Cardiac muscle cell (in vitro differentiated cells and primary cell): ENCODE measurements at regions not wholly inside any gene's neighbourhood (a gene's known extent, or its start where the extent isn't known, plus 50 kb on each side); places are given as distances from the start of the nearest gene placed in this dataset.

Source experiments
- DNase-seq, 2 donors: peaks; one replicate each; pipeline versions ENCODE4 v3.0.0 to v3.0.0-alpha.2; 2010 to 2017; ENCODE audit warnings: low read depth in 1 of 2, low spot score in 1 of 2
- H3K27ac ChIP-seq: fragments of 200-600 bp; sonication (generic); 2 replicates; pipeline ENCODE4 v1.5.1; 2016
- H3K27me3 ChIP-seq: fragments of 200-600 bp; sonication (generic); 2 replicates; pipeline ENCODE4 v1.6.0; 2016; ENCODE audit warnings: control low read depth
- H3K36me3 ChIP-seq: fragments of 200-600 bp; sonication (generic); 2 replicates; pipeline ENCODE4 v1.5.1; 2016; ENCODE audit warnings: control low read depth
- H3K4me1 ChIP-seq: fragments of 200-600 bp; sonication (generic); 2 replicates; pipeline ENCODE4 v1.8.1; 2017; ENCODE audit warnings: low read depth, mild to moderate bottlenecking, mixed run types
- H3K4me3 ChIP-seq: fragments of 200-600 bp; sonication (generic); 2 replicates; pipeline ENCODE4 v1.5.1; 2016; ENCODE audit warnings: mild to moderate bottlenecking
- H3K9me3 ChIP-seq: fragments of 200-600 bp; sonication (generic); 2 replicates; pipeline ENCODE4 v1.5.1; 2017; ENCODE audit warnings: low read depth, mild to moderate bottlenecking, control low read depth
- TF ChIP-seq, protein P1 (sequence below): IDR thresholded peaks from 2 replicates; pipeline ENCODE4 v1.5.1; 2012; ENCODE audit warnings: low read depth, mild to moderate bottlenecking, low read length

DNA sequence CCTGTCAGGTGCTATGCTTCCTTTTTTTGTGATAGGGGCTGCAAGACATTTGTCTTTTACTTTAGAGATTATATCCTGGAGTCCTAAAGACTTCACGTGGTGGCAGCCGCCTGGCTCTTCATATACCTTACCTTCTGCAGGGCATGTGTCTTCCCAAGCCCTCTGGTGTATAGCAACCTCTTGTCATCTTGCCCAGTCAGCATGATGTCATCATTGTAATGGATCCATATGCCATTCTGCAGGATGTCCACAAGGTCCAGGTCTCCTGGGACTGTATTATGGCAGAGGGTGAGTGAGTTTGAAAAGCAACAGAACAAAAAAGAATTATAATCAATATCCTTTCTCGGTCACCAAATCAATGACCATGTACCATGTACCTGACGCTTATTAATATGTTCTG lies 82.2 kb upstream of the SCOC start:
- no peaks in the 10 kb centered on the region for H3K9me3 ChIP-seq
- no peak overlapping the region for H3K4me3 ChIP-seq
- no peaks in the 10 kb centered on the region for H3K4me1 ChIP-seq
- no peaks in the 10 kb centered on the region for H3K27me3 ChIP-seq
- TF ChIP-seq, protein P1, sequence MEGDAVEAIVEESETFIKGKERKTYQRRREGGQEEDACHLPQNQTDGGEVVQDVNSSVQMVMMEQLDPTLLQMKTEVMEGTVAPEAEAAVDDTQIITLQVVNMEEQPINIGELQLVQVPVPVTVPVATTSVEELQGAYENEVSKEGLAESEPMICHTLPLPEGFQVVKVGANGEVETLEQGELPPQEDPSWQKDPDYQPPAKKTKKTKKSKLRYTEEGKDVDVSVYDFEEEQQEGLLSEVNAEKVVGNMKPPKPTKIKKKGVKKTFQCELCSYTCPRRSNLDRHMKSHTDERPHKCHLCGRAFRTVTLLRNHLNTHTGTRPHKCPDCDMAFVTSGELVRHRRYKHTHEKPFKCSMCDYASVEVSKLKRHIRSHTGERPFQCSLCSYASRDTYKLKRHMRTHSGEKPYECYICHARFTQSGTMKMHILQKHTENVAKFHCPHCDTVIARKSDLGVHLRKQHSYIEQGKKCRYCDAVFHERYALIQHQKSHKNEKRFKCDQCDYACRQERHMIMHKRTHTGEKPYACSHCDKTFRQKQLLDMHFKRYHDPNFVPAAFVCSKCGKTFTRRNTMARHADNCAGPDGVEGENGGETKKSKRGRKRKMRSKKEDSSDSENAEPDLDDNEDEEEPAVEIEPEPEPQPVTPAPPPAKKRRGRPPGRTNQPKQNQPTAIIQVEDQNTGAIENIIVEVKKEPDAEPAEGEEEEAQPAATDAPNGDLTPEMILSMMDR, result no peak
- no peak overlapping the region for H3K27ac ChIP-seq
- DNase-seq, result no peak
- H3K36me3 ChIP-seq, result no peaks in the 10 kb centered on the region

DNA sequence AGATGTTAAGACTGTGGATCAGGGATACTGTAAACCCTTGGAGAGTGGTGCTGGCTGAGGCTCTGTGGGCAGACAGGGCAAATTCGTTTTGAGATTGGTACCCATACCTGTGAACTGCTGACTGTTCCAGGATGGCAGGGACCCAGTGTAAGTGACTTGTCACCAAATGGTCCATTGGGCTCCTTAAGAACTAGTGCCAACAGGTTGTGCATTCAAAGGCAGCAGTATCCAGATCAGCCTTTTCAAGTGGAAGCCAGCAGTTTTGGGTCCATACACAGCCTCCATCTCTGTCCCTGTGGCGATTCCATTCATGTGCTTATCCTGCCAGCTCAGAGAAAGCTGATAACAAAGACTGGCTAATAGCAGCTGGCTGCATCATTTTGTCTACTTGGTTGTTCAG lies 84.0 kb upstream of the SCOC start:
- no peak for DNase-seq
- H3K27ac ChIP-seq, result no peak overlapping the region
- no peaks in the 10 kb centered on the region for H3K27me3 ChIP-seq
- H3K9me3 ChIP-seq, result no peaks in the 10 kb centered on the region
- TF ChIP-seq, protein P1, result no peak
- H3K36me3 ChIP-seq, result no peaks in the 10 kb centered on the region
- H3K4me3 ChIP-seq, result no peak overlapping the region
- H3K4me1 ChIP-seq, result no peaks in the 10 kb centered on the region

DNA sequence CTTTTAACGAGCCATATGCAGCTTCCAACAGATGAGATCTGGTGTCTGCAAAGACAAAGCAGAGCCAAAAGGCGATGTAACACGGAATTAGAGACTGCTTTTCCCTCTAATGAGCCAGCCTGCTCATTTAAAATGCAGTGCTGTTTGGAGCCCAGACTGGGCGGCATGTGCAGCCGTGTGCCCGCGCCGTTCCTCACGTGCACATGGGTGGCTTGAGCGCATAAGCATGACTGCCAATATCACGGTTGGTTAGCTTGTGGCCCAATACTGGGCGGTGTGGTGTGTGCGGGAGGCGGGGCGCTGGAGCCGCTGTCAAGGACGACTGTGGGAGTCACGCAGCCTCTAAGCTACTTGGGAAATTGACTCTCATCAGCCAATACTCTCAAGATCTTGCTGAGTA lies 87.0 kb upstream of the SCOC start:
- Histone ChIP-seq H3K27ac (no peak overlapping the region), H3K9me3 (no peaks in the 10 kb centered on the region), H3K36me3 (no peaks in the 10 kb centered on the region), H3K4me1 (no peaks in the 10 kb centered on the region), H3K4me3 (no peak overlapping the region), H3K27me3 (no peaks in the 10 kb centered on the region)
- TF ChIP-seq, protein P1, result no peak
- DNase-seq, result no peak

DNA sequence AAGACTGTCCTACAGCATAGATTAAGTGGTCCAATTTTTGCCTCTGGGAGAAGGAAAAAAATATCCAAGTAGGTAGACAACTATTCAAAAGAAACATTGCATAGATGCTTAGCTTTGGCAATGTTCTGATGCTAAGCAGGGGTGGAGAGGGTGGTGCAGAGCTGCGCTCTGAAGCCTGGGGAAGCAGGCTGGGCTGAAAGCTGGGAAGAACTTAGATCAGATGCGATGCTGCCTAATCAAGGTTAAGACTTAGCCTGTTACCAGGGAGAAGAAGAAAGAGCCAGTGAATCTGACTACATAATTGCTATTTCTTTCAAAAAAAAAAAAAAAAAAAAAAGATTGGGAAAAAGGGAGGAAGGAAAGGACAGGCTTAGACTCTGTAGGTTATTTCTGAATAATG lies 89.0 kb upstream of the SCOC start:
- no peaks in the 10 kb centered on the region for H3K4me1 ChIP-seq
- H3K4me3 ChIP-seq, result no peak overlapping the region
- no peak overlapping the region for H3K27ac ChIP-seq
- no peaks in the 10 kb centered on the region for H3K36me3 ChIP-seq
- no peaks in the 10 kb centered on the region for H3K27me3 ChIP-seq
- TF ChIP-seq, protein P1, result no peak
- no peaks in the 10 kb centered on the region for H3K9me3 ChIP-seq
- no peak for DNase-seq

DNA sequence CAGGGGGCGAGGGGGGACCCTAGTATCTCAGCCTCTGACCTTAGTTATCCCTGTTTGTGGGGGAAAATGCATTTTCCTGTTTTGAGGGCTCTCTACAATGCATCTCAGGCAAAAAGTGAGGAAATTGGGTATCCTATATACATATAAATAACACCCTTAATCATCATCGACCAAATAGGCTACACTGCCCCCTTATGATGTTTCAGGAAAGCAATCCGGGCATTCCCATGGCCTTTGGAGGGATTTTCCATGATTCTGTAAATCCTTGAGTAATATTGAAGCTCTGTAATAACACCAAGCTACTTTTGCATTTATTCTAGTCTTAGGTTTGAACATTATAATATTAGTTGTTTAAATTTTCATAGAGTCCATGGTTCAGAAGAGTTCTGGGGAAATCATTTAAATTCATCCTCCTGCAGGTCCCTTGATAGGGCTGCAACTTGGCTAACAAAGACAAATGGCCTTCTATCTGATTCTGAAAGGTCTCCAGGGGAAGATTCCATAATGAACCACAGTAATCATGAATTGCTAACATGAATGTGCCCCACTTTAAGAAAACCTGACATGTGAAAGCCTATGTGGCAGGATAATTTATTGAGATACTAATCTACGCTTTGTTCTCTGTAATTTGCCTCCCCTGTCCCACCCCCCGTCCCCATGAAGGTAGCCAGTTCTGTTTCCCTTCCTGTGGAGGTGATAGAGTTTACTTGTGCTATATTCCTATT lies 91.5 kb upstream of the SCOC start:
- no peak overlapping the region for H3K27ac ChIP-seq
- TF ChIP-seq, protein P1, result peak; percentile 19
- no peaks in the 10 kb centered on the region for H3K4me1 ChIP-seq
- H3K27me3 ChIP-seq, result no peaks in the 10 kb centered on the region
- peak in 1 of 2 donors; percentile 30 for DNase-seq
- no peaks in the 10 kb centered on the region for H3K9me3 ChIP-seq
- H3K36me3 ChIP-seq, result no peaks in the 10 kb centered on the region
- H3K4me3 ChIP-seq, result no peak overlapping the region
